ENCODE measurements at regions not wholly inside any gene's neighbourhood (a gene's known extent, or its start where the extent isn't known, plus 50 kb on each side); places are given as distances from the start of the nearest gene placed in this dataset.

- TF ChIP-seq POLR2A (IDR thresholded peaks at IDR 0.05), result no peak
- TF ChIP-seq CTCF (IDR thresholded peaks at IDR 0.05), result no peak
Observed at GRCh38 chr12:83349907-83350611, 663.4 kb downstream of the TMTC2 start.
